ENCODE measurements at regions not wholly inside any gene's neighbourhood (a gene's known extent, or its start where the extent isn't known, plus 50 kb on each side); places are given as distances from the start of the nearest gene placed in this dataset.

- no peak for FAIRE-seq
- no peak for DNase-seq (ENCODE audit: low spot score)
Measured at GRCh38 chr6:63371104-63371715, 51.4 kb upstream of the LGSN start.

GRCh38 chr6:63372951-63373533, 53.3 kb upstream of the LGSN start:
- no peak for FAIRE-seq
- DNase-seq (ENCODE audit: low spot score), result no peak

- DNase-seq (ENCODE audit: low spot score) (no peak), FAIRE-seq (no peak)
Measured at GRCh38 chr6:63389191-63389844, 69.5 kb upstream of the LGSN start.

- FAIRE-seq, result no peak
- DNase-seq (ENCODE audit: low spot score), result no peak
Measured at GRCh38 chr6:63391203-63391970, 71.6 kb upstream of the LGSN start.

- FAIRE-seq, result no peak
- no peak for DNase-seq (ENCODE audit: low spot score)
Measured at GRCh38 chr6:63392092-63392724, 72.4 kb upstream of the LGSN start.

- DNase-seq (ENCODE audit: low spot score) (no peak), FAIRE-seq (no peak)
Measured at GRCh38 chr6:63394656-63395308, 75.0 kb upstream of the LGSN start.

GRCh38 chr6:63395381-63395780, 75.6 kb upstream of the LGSN start:
- FAIRE-seq, result no peak
- DNase-seq (ENCODE audit: low spot score), result no peak

- FAIRE-seq (no peak), DNase-seq (ENCODE audit: low spot score) (no peak)
Measured at GRCh38 chr6:63403725-63404124, 83.9 kb upstream of the LGSN start.

GRCh38 chr6:63410435-63411426, 90.9 kb upstream of the LGSN start:
- no peak for DNase-seq (ENCODE audit: low spot score)
- FAIRE-seq, result no peak

GRCh38 chr6:63415286-63415685, 95.5 kb upstream of the LGSN start:
- DNase-seq (ENCODE audit: low spot score), result no peak
- no peak for FAIRE-seq

GRCh38 chr6:63418741-63419140, 99.0 kb upstream of the LGSN start:
- no peak for FAIRE-seq
- no peak for DNase-seq (ENCODE audit: low spot score)

GRCh38 chr6:63424636-63425035, 104.9 kb upstream of the LGSN start:
- DNase-seq (ENCODE audit: low spot score), result no peak
- no peak for FAIRE-seq

- DNase-seq (ENCODE audit: low spot score), result no peak
- FAIRE-seq, result no peak
Measured at GRCh38 chr6:63425493-63425892, 105.7 kb upstream of the LGSN start.

GRCh38 chr6:63426844-63427243, 107.1 kb upstream of the LGSN start:
- FAIRE-seq (no peak), DNase-seq (ENCODE audit: low spot score) (no peak)

- FAIRE-seq (no peak), DNase-seq (ENCODE audit: low spot score) (no peak)
Measured at GRCh38 chr6:63427951-63428350, 108.2 kb upstream of the LGSN start.

GRCh38 chr6:63430985-63431519, 111.3 kb upstream of the LGSN start:
- FAIRE-seq, result no peak
- DNase-seq (ENCODE audit: low spot score), result no peak

- FAIRE-seq (no peak), DNase-seq (ENCODE audit: low spot score) (no peak)
Measured at GRCh38 chr6:63434943-63435342, 115.2 kb upstream of the LGSN start.

GRCh38 chr6:63436356-63436755, 116.6 kb upstream of the LGSN start:
- no peak for FAIRE-seq
- no peak for DNase-seq (ENCODE audit: low spot score)

- DNase-seq (ENCODE audit: low spot score) (no peak), FAIRE-seq (no peak)
Measured at GRCh38 chr6:63437058-63437457, 117.3 kb upstream of the LGSN start.

GRCh38 chr6:63440057-63440456, 120.3 kb upstream of the LGSN start:
- DNase-seq (ENCODE audit: low spot score) (no peak), FAIRE-seq (no peak)

Data from RCC 7860 (cell line).